WI38 (cell line): ENCODE measurements at regions not wholly inside any gene's neighbourhood (a gene's known extent, or its start where the extent isn't known, plus 50 kb on each side); places are given as distances from the start of the nearest gene placed in this dataset.

Source experiments
- H3K4me3 ChIP-seq: 2 replicates; pipeline ENCODE4 v1.5.1; 2011; ENCODE audit warnings: low read depth, mild to moderate bottlenecking, control low read depth, low read length
- CTCF ChIP-seq: IDR thresholded peaks from 2 replicates; pipeline ENCODE4 v1.5.1; 2012; ENCODE audit warnings: low read depth, mild to moderate bottlenecking, control low read depth, low read length

DNA sequence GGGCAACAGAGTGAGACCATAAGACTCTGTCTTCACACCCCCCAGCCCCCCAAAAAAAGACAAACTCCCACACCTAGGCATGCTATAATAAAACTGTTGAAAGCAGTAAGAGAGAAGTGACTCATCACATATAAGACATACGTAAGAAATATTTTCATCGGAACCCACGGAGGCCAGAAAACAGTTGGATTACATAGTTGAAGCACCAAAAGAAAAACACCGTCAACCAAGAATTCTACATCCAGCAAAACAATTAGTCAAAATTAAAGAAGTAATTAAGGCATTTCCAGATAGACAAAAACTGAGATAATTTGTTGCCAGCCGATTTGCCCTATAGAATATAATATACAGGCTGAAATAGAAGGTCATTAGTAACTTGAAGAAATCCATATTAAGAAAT lies 128.7 kb downstream of the VAPA start:
- no peak for TF ChIP-seq CTCF
- no peak overlapping the region for H3K4me3 ChIP-seq

- no peak for TF ChIP-seq CTCF
- H3K4me3 ChIP-seq = no peak overlapping the region
Observed at GRCh38 chr18:10044054-10044453, 130.2 kb downstream of the VAPA start.

- TF ChIP-seq CTCF = no peak
- H3K4me3 ChIP-seq = no peak overlapping the region
Observed at GRCh38 chr18:10045296-10045891, 131.6 kb downstream of the VAPA start.

DNA sequence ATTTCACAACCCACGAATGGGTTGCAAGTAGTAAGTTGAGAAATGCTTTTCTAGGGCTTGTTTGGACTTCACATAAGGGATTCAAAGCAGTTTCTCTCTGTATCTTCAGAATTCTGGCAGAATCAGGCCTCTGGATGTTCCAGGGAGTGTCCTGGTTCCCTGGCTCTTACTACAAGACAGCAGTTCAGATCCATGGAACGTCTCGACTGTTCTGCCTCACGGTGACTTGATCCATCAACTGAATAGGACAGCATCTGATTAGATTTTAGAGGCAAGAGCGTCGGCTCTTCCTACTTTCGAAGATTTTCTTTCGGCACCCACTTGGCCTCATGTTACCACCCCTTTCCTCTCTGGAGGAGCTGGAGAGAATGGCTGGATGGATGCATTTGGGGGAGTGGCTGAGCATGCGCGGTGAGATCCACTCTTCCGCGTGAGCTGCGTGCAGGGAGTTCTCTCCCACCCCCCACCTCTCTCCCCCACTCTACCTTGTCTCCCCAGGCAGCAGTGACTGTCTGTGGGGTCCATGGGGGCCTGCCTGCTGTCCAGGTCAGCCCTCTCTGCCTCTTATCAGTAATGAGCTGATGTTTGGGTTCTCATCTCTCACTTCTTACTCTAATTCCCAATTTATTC lies 132.5 kb downstream of the VAPA start:
- no peak overlapping the region for H3K4me3 ChIP-seq
- no peak for TF ChIP-seq CTCF

DNA sequence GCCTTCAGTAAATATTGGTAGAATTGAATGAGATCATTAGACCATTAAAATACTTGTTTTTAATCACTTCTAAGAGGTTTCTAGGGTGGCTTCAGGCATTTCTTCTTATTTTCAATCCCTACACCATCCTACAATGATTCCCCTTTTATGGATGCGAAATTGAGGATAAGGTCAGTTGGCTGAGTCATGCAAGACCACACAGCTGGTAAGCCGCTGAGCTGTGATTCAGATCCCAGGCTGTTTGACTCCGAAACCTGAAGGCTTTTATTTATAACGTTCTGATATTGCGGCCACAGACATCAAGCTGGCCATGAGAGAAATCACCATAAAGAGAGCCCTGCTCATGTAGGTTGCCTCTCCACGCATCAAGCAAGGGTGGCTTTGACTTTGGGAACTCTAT lies 133.4 kb downstream of the VAPA start:
- TF ChIP-seq CTCF = no peak
- no peak overlapping the region for H3K4me3 ChIP-seq

DNA sequence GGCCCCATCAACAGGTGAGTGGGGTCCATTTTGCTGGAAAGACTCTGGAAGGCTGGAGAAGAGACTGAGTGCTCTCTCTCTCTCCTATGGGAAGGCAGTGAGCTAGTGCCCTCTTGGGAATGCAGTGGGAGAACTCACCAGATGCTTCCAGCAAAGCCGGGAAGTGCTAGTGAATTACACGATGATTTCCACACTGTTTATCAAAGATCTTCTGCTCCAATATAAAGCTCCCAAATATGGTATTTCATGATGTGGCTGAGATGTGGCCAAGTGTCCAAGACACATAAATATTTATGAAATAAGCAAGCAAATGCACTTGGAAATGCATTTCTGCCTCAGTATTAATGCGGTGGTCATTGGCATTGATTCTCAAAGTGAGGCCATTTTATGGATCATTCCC lies 135.9 kb downstream of the VAPA start:
- TF ChIP-seq CTCF = no peak
- no peak overlapping the region for H3K4me3 ChIP-seq

DNA sequence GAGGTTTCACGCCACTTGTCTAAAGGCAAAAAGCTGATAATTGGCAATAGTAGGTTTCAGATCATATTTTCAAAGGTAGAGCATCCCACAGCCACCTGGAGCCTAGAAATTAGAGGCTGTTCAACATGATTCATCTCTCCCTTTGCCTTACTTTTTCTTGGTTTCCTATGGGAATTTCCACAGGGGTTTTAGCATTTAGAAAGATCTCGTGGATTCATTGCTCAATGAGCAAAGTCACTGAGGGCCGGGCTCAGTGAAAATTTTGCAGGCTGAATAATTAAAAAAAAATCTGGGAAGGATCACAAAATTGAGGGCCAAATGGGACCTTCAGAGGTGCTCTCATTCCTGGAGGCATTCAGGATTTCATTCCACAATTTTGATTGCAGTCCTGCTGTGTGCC lies 137.1 kb downstream of the VAPA start:
- no peak overlapping the region for H3K4me3 ChIP-seq
- TF ChIP-seq CTCF = no peak
